H1 (cell line): ENCODE measurements at regions not wholly inside any gene's neighbourhood (a gene's known extent, or its start where the extent isn't known, plus 50 kb on each side); places are given as distances from the start of the nearest gene placed in this dataset.

Source experiments
- CTCF ChIA-PET: fragments of 300-600 bp; sonication (Branson Sonifier 250); formaldehyde crosslinking; loops from one replicate; lab custom pipeline; 2021; ENCODE audit not compliant: partially characterized antibody; lab: Charles Lee
- POLR2A ChIA-PET: fragments of 300-600 bp; sonication (Branson Sonifier 250); formaldehyde crosslinking; loops from one replicate; lab custom pipeline; 2021; ENCODE audit warnings: inconsistent platforms; ENCODE audit not compliant: partially characterized antibody; lab: Charles Lee
- DNase-seq, 2 experiments: peaks; one replicate each; pipeline versions ENCODE4 v3.0.0 to v3.0.0-alpha.2; 2010 to 2022; ENCODE audit warnings: low spot score in 2 of 2, low read depth in 1 of 2, mixed read lengths in 1 of 2
- FAIRE-seq: peaks from 2 replicates; lab custom pipeline; 2011; peaks lifted over from hg19 to GRCh38; lab: Jason Lieb, UNC
- H2AFZ ChIP-seq: 2 replicates; pipeline ENCODE4 v1.8.1; 2012; ENCODE audit warnings: low read length, inconsistent platforms
- H2AK5ac ChIP-seq: 2 replicates; pipeline ENCODE4 v1.6.1; 2013; ENCODE audit warnings: low read depth, low read length
- H2BK120ac ChIP-seq: replicated peaks from 2 replicates; pipeline ENCODE3; 2013; ENCODE audit warnings: low read depth, low read length, inconsistent platforms
- H2BK12ac ChIP-seq: 2 replicates; pipeline ENCODE4 v1.6.1; 2013; ENCODE audit warnings: low read depth, low read length
- H2BK15ac ChIP-seq: 2 replicates; pipeline ENCODE4 v1.6.1; 2013; ENCODE audit warnings: low read length
- H2BK20ac ChIP-seq: 2 replicates; pipeline ENCODE4 v1.6.1; 2013; ENCODE audit warnings: low read length
- H2BK5ac ChIP-seq: 2 replicates; pipeline ENCODE4 v1.6.1; 2013; ENCODE audit warnings: low read depth, low read length
- H3K14ac ChIP-seq: 2 replicates; pipeline ENCODE4 v1.6.1; 2013; ENCODE audit warnings: inconsistent platforms; ENCODE audit not compliant: insufficient read length
- H3K18ac ChIP-seq: 2 replicates; pipeline ENCODE4 v1.6.1; 2013; ENCODE audit warnings: low read length; ENCODE audit errors: extremely low read depth
- H3K23ac ChIP-seq: 2 replicates; pipeline ENCODE4 v1.6.1; 2013; ENCODE audit warnings: inconsistent platforms; ENCODE audit not compliant: insufficient read length
- H3K23me2 ChIP-seq: 2 replicates; pipeline ENCODE4 v1.6.1; 2013; ENCODE audit warnings: low read depth, low read length
- H3K27ac ChIP-seq: 2 replicates; pipeline ENCODE4 v1.6.1; 2011; ENCODE audit warnings: low read depth, low read length, inconsistent platforms
- H3K27me3 ChIP-seq, 4 experiments: replicated peaks in 1 of 4; 1 replicate in 1 of 4; 2 replicates in 3 of 4; pipeline versions ENCODE4 v1.6.1 to v1.8.1; 2011 to 2013; ENCODE audit warnings: low read length in 3 of 4, mild to moderate bottlenecking in 3 of 4, inconsistent platforms in 2 of 4, mixed read lengths in 2 of 4, moderate library complexity in 1 of 4; ENCODE audit not compliant: control insufficient read depth in 3 of 4, insufficient read depth in 3 of 4; ENCODE audit errors: extremely low read depth in 1 of 4
- H3K36me3 ChIP-seq, 4 experiments: 2 replicates each; pipeline versions ENCODE4 v1.6.1 to v1.8.1; 2011 to 2013; ENCODE audit warnings: mild to moderate bottlenecking in 4 of 4, low read length in 3 of 4, moderate library complexity in 2 of 4, control low read depth in 1 of 4, inconsistent platforms in 1 of 4; ENCODE audit not compliant: insufficient read depth in 4 of 4, control insufficient read depth in 2 of 4
- H3K4ac ChIP-seq: replicated peaks from 2 replicates; pipeline ENCODE3; 2013; ENCODE audit warnings: low read length, low read depth, mixed read lengths, inconsistent platforms; ENCODE audit not compliant: insufficient read length
- H3K4me1 ChIP-seq, 4 experiments: replicated peaks in 1 of 4; 1 replicate in 1 of 4; 2 replicates in 3 of 4; pipeline versions ENCODE4 v1.6.1 to v1.8.1; 2011 to 2013; ENCODE audit warnings: low read length in 3 of 4, inconsistent platforms in 2 of 4, mixed read lengths in 1 of 4; ENCODE audit not compliant: insufficient read depth in 4 of 4, control insufficient read depth in 3 of 4
- H3K4me2 ChIP-seq, 2 experiments: 2 replicates each; pipeline versions ENCODE4 v1.6.1 to v1.8.1; 2011 to 2013; ENCODE audit warnings: low read depth in 2 of 2, low read length in 2 of 2, control low read depth in 1 of 2, inconsistent platforms in 1 of 2, mild to moderate bottlenecking in 1 of 2; ENCODE audit not compliant: insufficient read depth in 1 of 2
- H3K4me3 ChIP-seq, 4 experiments: fragments of 200-600, 300-600 bp in 1 of 4; sonication (generic), shearing (Covaris generic), sonication (Bioruptor Twin) in 1 of 4; 2 replicates each; pipeline versions ENCODE4 v1.5.1 to v1.8.1; 2011 to 2016; ENCODE audit warnings: low read length in 4 of 4, low read depth in 3 of 4, control low read depth in 2 of 4, inconsistent platforms in 2 of 4, mild to moderate bottlenecking in 2 of 4, mixed read lengths in 1 of 4, moderate library complexity in 1 of 4; ENCODE audit not compliant: insufficient read depth in 2 of 4; ENCODE audit errors: extremely low read depth in 1 of 4
- H3K56ac ChIP-seq: replicated peaks from 2 replicates; pipeline ENCODE3; 2013; ENCODE audit warnings: low read depth, mild to moderate bottlenecking, mixed read lengths, low read length, inconsistent platforms; ENCODE audit not compliant: insufficient read length
- H3K79me1 ChIP-seq: 2 replicates; pipeline ENCODE4 v1.6.1; 2013; ENCODE audit warnings: low read depth, low read length, control low read depth
- H3K79me2 ChIP-seq, 2 experiments: 2 replicates each; pipeline versions ENCODE4 v1.6.1 to v1.8.1; 2012 to 2013; ENCODE audit warnings: low read length in 2 of 2, mild to moderate bottlenecking in 2 of 2, inconsistent platforms in 1 of 2; ENCODE audit not compliant: insufficient read depth in 2 of 2, control insufficient read depth in 1 of 2
- H3K9ac ChIP-seq, 4 experiments: replicated peaks in 1 of 4; 1 replicate in 1 of 4; 2 replicates in 3 of 4; pipeline versions ENCODE4 v1.6.1 to v1.8.1; 2011 to 2013; ENCODE audit warnings: low read depth in 3 of 4, low read length in 3 of 4, control low read depth in 2 of 4, mild to moderate bottlenecking in 2 of 4, moderate library complexity in 2 of 4, inconsistent platforms in 1 of 4; ENCODE audit errors: extremely low read depth in 1 of 4
- H3K9me3 ChIP-seq, 2 experiments: 2 replicates each; pipeline versions ENCODE4 v1.6.1 to v1.8.1; 2012 to 2013; ENCODE audit warnings: mild to moderate bottlenecking in 2 of 2, moderate library complexity in 2 of 2, control low read depth in 1 of 2, inconsistent platforms in 1 of 2, low read depth in 1 of 2, low read length in 1 of 2, mixed read lengths in 1 of 2; ENCODE audit not compliant: insufficient read depth in 2 of 2
- H4K20me1 ChIP-seq, 2 experiments: replicated peaks in 1 of 2; 2 replicates each; pipeline versions ENCODE3 to v1.8.1; 2011 to 2013; ENCODE audit warnings: inconsistent platforms in 2 of 2, low read length in 2 of 2, mild to moderate bottlenecking in 1 of 2; ENCODE audit not compliant: insufficient read depth in 2 of 2, control insufficient read depth in 1 of 2
- H4K5ac ChIP-seq: 2 replicates; pipeline ENCODE4 v1.6.1; 2013; ENCODE audit warnings: low read length, low read depth, mixed read lengths, inconsistent platforms; ENCODE audit not compliant: insufficient read length
- H4K8ac ChIP-seq: 2 replicates; pipeline ENCODE4 v1.8.0; 2013; ENCODE audit warnings: mild to moderate bottlenecking, moderate library complexity, low read length, inconsistent platforms; ENCODE audit not compliant: insufficient read depth; ENCODE audit errors: extremely low read depth
- H4K91ac ChIP-seq: replicated peaks from 2 replicates; pipeline ENCODE3; 2013; ENCODE audit warnings: low read length, mixed read lengths, inconsistent platforms; ENCODE audit not compliant: insufficient read length
- CEBPB ChIP-seq: IDR thresholded peaks from 2 replicates; pipeline ENCODE4 v1.6.1; 2012; ENCODE audit warnings: low read depth, low read length
- EZH2 ChIP-seq: fragments of 200-600 bp; sonication (generic); IDR thresholded peaks from 2 replicates; pipeline ENCODE4 v1.7.1; 2012; ENCODE audit warnings: low read depth, mild to moderate bottlenecking, moderate library complexity, low read length, inconsistent platforms; ENCODE audit not compliant: severe bottlenecking
- GABPA ChIP-seq: IDR thresholded peaks from 2 replicates; pipeline ENCODE4 v1.6.1; 2011; ENCODE audit warnings: mild to moderate bottlenecking, low read length, moderate library complexity, borderline replicate concordance; ENCODE audit not compliant: insufficient read depth
- SP2 ChIP-seq: IDR thresholded peaks from 2 replicates; pipeline ENCODE4 v1.6.1; 2012; ENCODE audit warnings: mild to moderate bottlenecking, low read length, inconsistent platforms
- WGBS, 2 experiments: shearing (Covaris generic) in 1 of 2; methylation state at CpG; one replicate each; pipeline versions ENCODE4 v1.1.6 to v1.1.7; 2013 to 2015; ENCODE audit warnings: low lambda C conversion rate in 2 of 2, mixed read lengths in 2 of 2, inconsistent platforms in 1 of 2, low coverage in 1 of 2, missing lambda C conversion rate in 1 of 2; ENCODE audit not compliant: insufficient replicate concordance in 2 of 2, insufficient coverage in 1 of 2, insufficient read length in 1 of 2; ENCODE audit errors: extremely low coverage in 1 of 2, missing lambda C conversion rate in 1 of 2; 5-methylcytosine and 5-hydroxymethylcytosine counted together

GRCh38 chr10:28903736-28904135 is 226.4 kb downstream of the BAMBI start:
- no peak overlapping the region for H2BK20ac ChIP-seq
- H3K4ac ChIP-seq = no peak overlapping the region
- no peak overlapping the region for H3K23ac ChIP-seq
- peaks cover 6% of the 10 kb centered on the region in 2 experiments; a peak in 3 of 4 replicates for H3K9me3 ChIP-seq
- FAIRE-seq (no peak), DNase-seq (no peak)
- no peak overlapping the region for H4K91ac ChIP-seq
- no peaks in the 10 kb centered on the region; a peak in 1 of 8 replicates for H3K36me3 ChIP-seq
- H4K5ac ChIP-seq = no peak overlapping the region
- no peaks in the 10 kb centered on the region for H3K4me1 ChIP-seq
- H2BK120ac ChIP-seq = no peak overlapping the region
- H3K27ac ChIP-seq = no peak overlapping the region
- no peak overlapping the region for H2BK15ac ChIP-seq
- H3K14ac ChIP-seq = no peak overlapping the region
- H3K4me2 ChIP-seq = no peak overlapping the region
- H2AK5ac ChIP-seq = no peak overlapping the region
- TF ChIP-seq SP2 = no peak
- no peak for TF ChIP-seq GABPA
- no peak for TF ChIP-seq EZH2
- no peak for TF ChIP-seq CEBPB
- no peaks in the 10 kb centered on the region for H3K79me2 ChIP-seq
- H3K79me1 ChIP-seq = no peaks in the 10 kb centered on the region
- ChIA-PET CTCF (interaction anchor here (1.1 kb wide), 1 partner anchor 226 kb away, joined by 4 read pairs; no protein-coding TSS in a partner anchor), POLR2A (no interaction called here)
- no peak overlapping the region for H3K4me3 ChIP-seq
- WGBS, 2 experiments = 90% methylated on average over 6 of the region's 6 CpGs; no CpG with 5 or more reads in 1 of the 2 experiments
- no peak overlapping the region for H3K18ac ChIP-seq
- no peak overlapping the region for H4K8ac ChIP-seq
- no peaks in the 10 kb centered on the region for H4K20me1 ChIP-seq
- no peak overlapping the region for H2BK12ac ChIP-seq
- H3K56ac ChIP-seq = no peak overlapping the region
- no peak overlapping the region for H2AFZ ChIP-seq
- no peaks in the 10 kb centered on the region for H3K27me3 ChIP-seq
- no peak overlapping the region for H3K9ac ChIP-seq
- no peaks in the 10 kb centered on the region for H3K23me2 ChIP-seq
- no peak overlapping the region for H2BK5ac ChIP-seq
